Calu3 (cell line): ENCODE measurements at regions not wholly inside any gene's neighbourhood (a gene's known extent, or its start where the extent isn't known, plus 50 kb on each side); places are given as distances from the start of the nearest gene placed in this dataset.

Experiments
- BruUV-seq: library from RNA; stranded (reverse); fragments of 400-500 nt; replicated peaks from 2 replicates; lab custom pipeline; 2021; lab: Mats Ljungman, UMichigan
- CTCF ChIA-PET: fragments of 300-600 bp; sonication (Branson Sonifier 250); formaldehyde crosslinking; loops from one replicate; lab custom pipeline; 2022; ENCODE audit warnings: antibody characterized with exemption; lab: Charles Lee
- DNase-seq: peaks from one replicate; pipeline ENCODE4 v3.0.0; 2022
- H3K27ac Mint-ChIP-seq: one replicate; pipeline ENCODE4 v1.8.0; 2022; ENCODE audit warnings: mixed read lengths; ENCODE audit not compliant: unreplicated experiment
- H3K27me3 Mint-ChIP-seq: one replicate; pipeline ENCODE4 v1.8.0; 2022; ENCODE audit warnings: mixed read lengths; ENCODE audit not compliant: unreplicated experiment
- H3K36me3 Mint-ChIP-seq: one replicate; pipeline ENCODE4 v1.8.0; 2022; ENCODE audit warnings: mild to moderate bottlenecking, moderate library complexity, mixed read lengths; ENCODE audit not compliant: insufficient read depth, unreplicated experiment
- H3K4me1 Mint-ChIP-seq: one replicate; pipeline ENCODE4 v1.8.0; 2022; ENCODE audit warnings: mild to moderate bottlenecking, low read depth, mixed read lengths; ENCODE audit not compliant: unreplicated experiment
- H3K4me3 Mint-ChIP-seq: one replicate; pipeline ENCODE4 v1.8.0; 2022; ENCODE audit warnings: mild to moderate bottlenecking, low read depth, moderate library complexity, mixed read lengths; ENCODE audit not compliant: unreplicated experiment
- H3K9me3 Mint-ChIP-seq: one replicate; pipeline ENCODE4 v1.8.0; 2022; ENCODE audit warnings: low read depth, mixed read lengths; ENCODE audit not compliant: unreplicated experiment
- CTCF ChIP-seq: fragments of 200-600 bp; IDR thresholded peaks from one replicate; pipeline ENCODE4 v1.8.0; 2022; ENCODE audit warnings: antibody characterized with exemption; ENCODE audit not compliant: unreplicated experiment
- intact Hi-C: fragments of 100-400 bp; cut with micrococcal nuclease; formaldehyde crosslinking; loops from one replicate; pipeline ENCODE4 v1.10.0; 2022; ENCODE audit not compliant: unreplicated experiment

GRCh38 chr4:152264106-152264505 is 271.8 kb downstream of the FBXW7 start:
- no TSS peak for BruUV-seq
- Mint-ChIP-seq H3K9me3 (peaks cover 3% of the 10 kb centered on the region), H3K4me3 (no peak overlapping the region), H3K36me3 (no peaks in the 10 kb centered on the region), H3K27me3 (peaks cover 13% of the 10 kb centered on the region), H3K4me1 (peaks cover 16% of the 10 kb centered on the region), H3K27ac (no peak overlapping the region)
- TF ChIP-seq CTCF: no peak
- no peak for DNase-seq
- CTCF ChIA-PET: interaction anchor here (0.6 kb wide), 1 partner anchor 1456 kb away, joined by 3 read pairs; no protein-coding TSS in a partner anchor
- intact Hi-C loops: no loop called here

- Mint-ChIP-seq H3K27ac (no peak overlapping the region), H3K4me1 (peaks cover 11% of the 10 kb centered on the region), H3K4me3 (no peak overlapping the region), H3K27me3 (no peaks in the 10 kb centered on the region), H3K9me3 (peaks cover 3% of the 10 kb centered on the region), H3K36me3 (no peaks in the 10 kb centered on the region)
- no peak for DNase-seq
- CTCF ChIA-PET: no interaction called here
- intact Hi-C loops: no loop called here
- no peak for TF ChIP-seq CTCF
- no TSS peak for BruUV-seq
Measured at GRCh38 chr4:152259866-152260265, 276.0 kb downstream of the FBXW7 start.

- Mint-ChIP-seq H3K27me3 (no peaks in the 10 kb centered on the region), H3K4me3 (no peak overlapping the region), H3K9me3 (peaks cover 3% of the 10 kb centered on the region), H3K4me1 (peaks cover 3% of the 10 kb centered on the region), H3K36me3 (no peaks in the 10 kb centered on the region), H3K27ac (no peak overlapping the region)
- CTCF ChIA-PET: no interaction called here
- TF ChIP-seq CTCF: no peak
- DNase-seq: no peak
- no TSS peak for BruUV-seq
- intact Hi-C loops: no loop called here
Measured at GRCh38 chr4:152258804-152259708, 276.8 kb downstream of the FBXW7 start.

DNA sequence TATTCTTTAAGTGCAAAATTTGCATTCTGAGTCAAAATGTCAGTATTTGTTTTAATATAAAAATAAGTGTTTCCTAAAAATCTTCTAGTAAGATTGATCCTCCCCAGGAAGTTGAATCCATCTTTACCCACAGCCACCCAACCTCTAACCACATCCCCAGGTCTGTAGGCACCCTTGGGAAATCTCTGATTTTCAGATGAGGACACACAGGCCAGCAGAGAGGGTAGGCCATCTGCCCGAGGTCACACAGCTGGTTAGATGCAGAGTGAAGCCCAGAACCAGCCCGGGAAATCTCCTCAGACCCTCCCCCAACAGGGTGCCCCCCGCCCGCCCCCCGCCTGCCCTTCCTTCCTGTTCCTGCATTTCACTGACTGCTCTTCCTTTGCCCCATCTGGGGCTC is 277.5 kb downstream of the FBXW7 start:
- no TSS peak for BruUV-seq
- no peak for TF ChIP-seq CTCF
- peaks cover 3% of the 10 kb centered on the region for H3K9me3 Mint-ChIP-seq
- H3K4me3 Mint-ChIP-seq: no peak overlapping the region
- DNase-seq: no peak
- CTCF ChIA-PET: no interaction called here
- H3K36me3 Mint-ChIP-seq: no peaks in the 10 kb centered on the region
- no peaks in the 10 kb centered on the region for H3K4me1 Mint-ChIP-seq
- no peaks in the 10 kb centered on the region for H3K27me3 Mint-ChIP-seq
- H3K27ac Mint-ChIP-seq: no peak overlapping the region
- intact Hi-C loops: no loop called here
